Neural cell (in vitro differentiated cells): ENCODE measurements at regions not wholly inside any gene's neighbourhood (a gene's known extent, or its start where the extent isn't known, plus 50 kb on each side); places are given as distances from the start of the nearest gene placed in this dataset.

Experiments
- EP300 ChIP-seq: fragments of 450-650 bp; conservative IDR thresholded peaks from 2 replicates; pipeline ENCODE4 v1.6.1; 2014; ENCODE audit warnings: antibody characterized with exemption, mild to moderate bottlenecking, moderate library complexity; ENCODE audit not compliant: poor library complexity, severe bottlenecking
- EZH2 ChIP-seq: fragments of 200-600, 300-800 bp; shearing (Covaris generic), sonication (generic); IDR thresholded peaks from 2 replicates; pipeline ENCODE4 v1.6.1; 2014; ENCODE audit warnings: antibody characterized with exemption, low read length, borderline replicate concordance, mild to moderate bottlenecking; ENCODE audit not compliant: insufficient read depth, poor library complexity, severe bottlenecking
- MXI1 ChIP-seq: fragments of 450-650 bp; conservative IDR thresholded peaks from 2 replicates; pipeline ENCODE4 v1.6.1; 2014; ENCODE audit warnings: antibody characterized with exemption, mild to moderate bottlenecking; ENCODE audit not compliant: poor library complexity, severe bottlenecking
- POLR2AphosphoS5 ChIP-seq: IDR thresholded peaks from 2 replicates; pipeline ENCODE4 v1.6.1; 2012
- RAD21 ChIP-seq: fragments of 450-650 bp; conservative IDR thresholded peaks from 2 replicates; pipeline ENCODE4 v1.6.1; 2014; ENCODE audit warnings: antibody characterized with exemption, mild to moderate bottlenecking, moderate library complexity
- TAF1 ChIP-seq: IDR thresholded peaks from 2 replicates; pipeline ENCODE4 v1.6.1; 2012; ENCODE audit warnings: low read depth
- TF ChIP-seq, protein P1 (sequence below): fragments of 450-650 bp; IDR thresholded peaks from 2 replicates; pipeline ENCODE4 v1.5.1; 2014; ENCODE audit warnings: antibody characterized with exemption, mild to moderate bottlenecking, moderate library complexity; ENCODE audit not compliant: poor library complexity, severe bottlenecking
- TF ChIP-seq, protein P2 (sequence below): IDR thresholded peaks from 2 replicates; pipeline ENCODE4 v1.6.1; 2012; ENCODE audit warnings: borderline replicate concordance

- TF ChIP-seq, protein P1, sequence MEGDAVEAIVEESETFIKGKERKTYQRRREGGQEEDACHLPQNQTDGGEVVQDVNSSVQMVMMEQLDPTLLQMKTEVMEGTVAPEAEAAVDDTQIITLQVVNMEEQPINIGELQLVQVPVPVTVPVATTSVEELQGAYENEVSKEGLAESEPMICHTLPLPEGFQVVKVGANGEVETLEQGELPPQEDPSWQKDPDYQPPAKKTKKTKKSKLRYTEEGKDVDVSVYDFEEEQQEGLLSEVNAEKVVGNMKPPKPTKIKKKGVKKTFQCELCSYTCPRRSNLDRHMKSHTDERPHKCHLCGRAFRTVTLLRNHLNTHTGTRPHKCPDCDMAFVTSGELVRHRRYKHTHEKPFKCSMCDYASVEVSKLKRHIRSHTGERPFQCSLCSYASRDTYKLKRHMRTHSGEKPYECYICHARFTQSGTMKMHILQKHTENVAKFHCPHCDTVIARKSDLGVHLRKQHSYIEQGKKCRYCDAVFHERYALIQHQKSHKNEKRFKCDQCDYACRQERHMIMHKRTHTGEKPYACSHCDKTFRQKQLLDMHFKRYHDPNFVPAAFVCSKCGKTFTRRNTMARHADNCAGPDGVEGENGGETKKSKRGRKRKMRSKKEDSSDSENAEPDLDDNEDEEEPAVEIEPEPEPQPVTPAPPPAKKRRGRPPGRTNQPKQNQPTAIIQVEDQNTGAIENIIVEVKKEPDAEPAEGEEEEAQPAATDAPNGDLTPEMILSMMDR, result no peak
- TF ChIP-seq, protein P2, sequence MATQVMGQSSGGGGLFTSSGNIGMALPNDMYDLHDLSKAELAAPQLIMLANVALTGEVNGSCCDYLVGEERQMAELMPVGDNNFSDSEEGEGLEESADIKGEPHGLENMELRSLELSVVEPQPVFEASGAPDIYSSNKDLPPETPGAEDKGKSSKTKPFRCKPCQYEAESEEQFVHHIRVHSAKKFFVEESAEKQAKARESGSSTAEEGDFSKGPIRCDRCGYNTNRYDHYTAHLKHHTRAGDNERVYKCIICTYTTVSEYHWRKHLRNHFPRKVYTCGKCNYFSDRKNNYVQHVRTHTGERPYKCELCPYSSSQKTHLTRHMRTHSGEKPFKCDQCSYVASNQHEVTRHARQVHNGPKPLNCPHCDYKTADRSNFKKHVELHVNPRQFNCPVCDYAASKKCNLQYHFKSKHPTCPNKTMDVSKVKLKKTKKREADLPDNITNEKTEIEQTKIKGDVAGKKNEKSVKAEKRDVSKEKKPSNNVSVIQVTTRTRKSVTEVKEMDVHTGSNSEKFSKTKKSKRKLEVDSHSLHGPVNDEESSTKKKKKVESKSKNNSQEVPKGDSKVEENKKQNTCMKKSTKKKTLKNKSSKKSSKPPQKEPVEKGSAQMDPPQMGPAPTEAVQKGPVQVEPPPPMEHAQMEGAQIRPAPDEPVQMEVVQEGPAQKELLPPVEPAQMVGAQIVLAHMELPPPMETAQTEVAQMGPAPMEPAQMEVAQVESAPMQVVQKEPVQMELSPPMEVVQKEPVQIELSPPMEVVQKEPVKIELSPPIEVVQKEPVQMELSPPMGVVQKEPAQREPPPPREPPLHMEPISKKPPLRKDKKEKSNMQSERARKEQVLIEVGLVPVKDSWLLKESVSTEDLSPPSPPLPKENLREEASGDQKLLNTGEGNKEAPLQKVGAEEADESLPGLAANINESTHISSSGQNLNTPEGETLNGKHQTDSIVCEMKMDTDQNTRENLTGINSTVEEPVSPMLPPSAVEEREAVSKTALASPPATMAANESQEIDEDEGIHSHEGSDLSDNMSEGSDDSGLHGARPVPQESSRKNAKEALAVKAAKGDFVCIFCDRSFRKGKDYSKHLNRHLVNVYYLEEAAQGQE, result peak; percentile 75
- TF ChIP-seq EP300 (peak; percentile 89), POLR2AphosphoS5 (peak; percentile 48), RAD21 (no peak), MXI1 (no peak), EZH2 (no peak), TAF1 (no peak)
These were observed 184.0 kb downstream of the DSC3 start for GRCh38 chr18:30858560-30858959.
